Keratinocyte (primary cell): ENCODE measurements at regions not wholly inside any gene's neighbourhood (a gene's known extent, or its start where the extent isn't known, plus 50 kb on each side); places are given as distances from the start of the nearest gene placed in this dataset.

Experiments
- EZH2 ChIP-seq: IDR thresholded peaks from one replicate; pipeline ENCODE4 v1.6.1; 2012; ENCODE audit warnings: inconsistent platforms, mild to moderate bottlenecking, low read length, moderate library complexity
- TF ChIP-seq, protein P1 (sequence below), 3 experiments: IDR thresholded peaks in 1 of 3; conservative IDR thresholded peaks in 1 of 3; optimal IDR thresholded peaks in 1 of 3; 2 replicates in 2 of 3; 3 replicates in 1 of 3; pipeline versions ENCODE3 to v1.5.1; 2011; ENCODE audit warnings: low read length in 3 of 3, mild to moderate bottlenecking in 3 of 3, moderate library complexity in 2 of 3, control low read depth in 1 of 3, inconsistent platforms in 1 of 3; ENCODE audit not compliant: insufficient read depth in 2 of 3; ENCODE audit errors: extremely low read depth in 1 of 3

GRCh38 chr2:235215248-235215647, 263.4 kb downstream of the SH3BP4 start:
- TF ChIP-seq, protein P1, sequence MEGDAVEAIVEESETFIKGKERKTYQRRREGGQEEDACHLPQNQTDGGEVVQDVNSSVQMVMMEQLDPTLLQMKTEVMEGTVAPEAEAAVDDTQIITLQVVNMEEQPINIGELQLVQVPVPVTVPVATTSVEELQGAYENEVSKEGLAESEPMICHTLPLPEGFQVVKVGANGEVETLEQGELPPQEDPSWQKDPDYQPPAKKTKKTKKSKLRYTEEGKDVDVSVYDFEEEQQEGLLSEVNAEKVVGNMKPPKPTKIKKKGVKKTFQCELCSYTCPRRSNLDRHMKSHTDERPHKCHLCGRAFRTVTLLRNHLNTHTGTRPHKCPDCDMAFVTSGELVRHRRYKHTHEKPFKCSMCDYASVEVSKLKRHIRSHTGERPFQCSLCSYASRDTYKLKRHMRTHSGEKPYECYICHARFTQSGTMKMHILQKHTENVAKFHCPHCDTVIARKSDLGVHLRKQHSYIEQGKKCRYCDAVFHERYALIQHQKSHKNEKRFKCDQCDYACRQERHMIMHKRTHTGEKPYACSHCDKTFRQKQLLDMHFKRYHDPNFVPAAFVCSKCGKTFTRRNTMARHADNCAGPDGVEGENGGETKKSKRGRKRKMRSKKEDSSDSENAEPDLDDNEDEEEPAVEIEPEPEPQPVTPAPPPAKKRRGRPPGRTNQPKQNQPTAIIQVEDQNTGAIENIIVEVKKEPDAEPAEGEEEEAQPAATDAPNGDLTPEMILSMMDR (optimal IDR thresholded peaks at IDR 0.05 in 1 of 3, IDR thresholded peaks at IDR 0.05 in 1 of 3, conservative IDR thresholded peaks at IDR 0.05 in 1 of 3; ENCODE audit: extremely low read depth in 1 of 3, insufficient read depth in 2 of 3, low read length in 3 of 3) = no peak
- no peak for TF ChIP-seq EZH2
